Astrocyte (in vitro differentiated cells and primary cell): ENCODE measurements at regions not wholly inside any gene's neighbourhood (a gene's known extent, or its start where the extent isn't known, plus 50 kb on each side); places are given as distances from the start of the nearest gene placed in this dataset.

ENCODE experiments used
- EZH2 ChIP-seq: IDR thresholded peaks from 2 replicates; pipeline ENCODE4 v1.6.1; 2012; ENCODE audit warnings: mild to moderate bottlenecking, low read length, inconsistent platforms; ENCODE audit not compliant: insufficient read depth
- TF ChIP-seq, protein P1 (sequence below): IDR thresholded peaks from 2 replicates; pipeline ENCODE4 v1.5.1; 2011; ENCODE audit warnings: low read depth, mild to moderate bottlenecking, inconsistent platforms, low read length, moderate library complexity; ENCODE audit not compliant: insufficient read depth

DNA sequence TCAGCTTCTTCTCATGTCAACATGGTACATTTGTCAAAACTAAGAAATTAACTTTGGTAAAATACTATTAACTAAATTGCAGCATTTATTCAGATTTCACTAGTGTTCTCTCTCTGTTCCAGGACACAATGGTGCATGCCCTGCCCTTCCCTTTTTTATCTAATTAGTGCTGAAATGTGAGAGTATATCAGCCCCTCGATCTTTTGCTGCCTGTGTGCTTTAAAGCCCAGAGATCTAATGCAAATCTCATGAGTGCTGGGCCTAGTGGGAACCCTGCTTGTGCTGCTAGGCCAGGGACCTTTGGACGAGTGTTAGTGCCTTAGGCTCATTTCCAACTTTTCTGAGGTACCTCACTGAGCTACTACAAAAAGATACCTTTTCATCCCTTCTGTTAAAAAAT is 221.1 kb upstream of the EDNRB start:
- TF ChIP-seq, protein P1, sequence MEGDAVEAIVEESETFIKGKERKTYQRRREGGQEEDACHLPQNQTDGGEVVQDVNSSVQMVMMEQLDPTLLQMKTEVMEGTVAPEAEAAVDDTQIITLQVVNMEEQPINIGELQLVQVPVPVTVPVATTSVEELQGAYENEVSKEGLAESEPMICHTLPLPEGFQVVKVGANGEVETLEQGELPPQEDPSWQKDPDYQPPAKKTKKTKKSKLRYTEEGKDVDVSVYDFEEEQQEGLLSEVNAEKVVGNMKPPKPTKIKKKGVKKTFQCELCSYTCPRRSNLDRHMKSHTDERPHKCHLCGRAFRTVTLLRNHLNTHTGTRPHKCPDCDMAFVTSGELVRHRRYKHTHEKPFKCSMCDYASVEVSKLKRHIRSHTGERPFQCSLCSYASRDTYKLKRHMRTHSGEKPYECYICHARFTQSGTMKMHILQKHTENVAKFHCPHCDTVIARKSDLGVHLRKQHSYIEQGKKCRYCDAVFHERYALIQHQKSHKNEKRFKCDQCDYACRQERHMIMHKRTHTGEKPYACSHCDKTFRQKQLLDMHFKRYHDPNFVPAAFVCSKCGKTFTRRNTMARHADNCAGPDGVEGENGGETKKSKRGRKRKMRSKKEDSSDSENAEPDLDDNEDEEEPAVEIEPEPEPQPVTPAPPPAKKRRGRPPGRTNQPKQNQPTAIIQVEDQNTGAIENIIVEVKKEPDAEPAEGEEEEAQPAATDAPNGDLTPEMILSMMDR: no peak
- TF ChIP-seq EZH2: no peak
